Spinal cord (tissue), 9 donors: ENCODE measurements at regions not wholly inside any gene's neighbourhood (a gene's known extent, or its start where the extent isn't known, plus 50 kb on each side); places are given as distances from the start of the nearest gene placed in this dataset.
"Not testable (repeated sequence)": the region's sequence is repeated elsewhere in the genome, so short reads cannot be mapped to it uniquely, and the experiment has no call there.

Experiments
- DNase-seq, 6 donors: peaks; one replicate each; pipeline versions ENCODE4 v3.0.0 to v3.0.0-alpha.2; 2013 to 2015; ENCODE audit warnings: low spot score in 6 of 6, low read depth in 4 of 6
- H3K27ac ChIP-seq: one replicate; pipeline ENCODE4 v1.5.1; 2013; ENCODE audit warnings: low read depth, low read length, control low read depth
- H3K27me3 ChIP-seq: one replicate; pipeline ENCODE4 v1.6.1; 2013; ENCODE audit warnings: low read length; ENCODE audit not compliant: control insufficient read depth, insufficient read depth
- H3K36me3 ChIP-seq: one replicate; pipeline ENCODE4 v1.6.1; 2013; ENCODE audit warnings: low read length; ENCODE audit not compliant: control insufficient read depth, insufficient read depth
- H3K4me1 ChIP-seq: one replicate; pipeline ENCODE4 v1.6.1; 2013; ENCODE audit warnings: low read length; ENCODE audit not compliant: control insufficient read depth, insufficient read depth
- H3K4me3 ChIP-seq: one replicate; pipeline ENCODE4 v1.5.1; 2013; ENCODE audit warnings: low read depth, low read length, control low read depth
- H3K9me3 ChIP-seq: one replicate; pipeline ENCODE4 v1.6.1; 2013; ENCODE audit warnings: low read length; ENCODE audit not compliant: control insufficient read depth, insufficient read depth
- WGBS: methylation state at CpG from one replicate; pipeline ENCODE4 v1.1.5; 2013; ENCODE audit warnings: missing lambda C conversion rate; ENCODE audit not compliant: insufficient coverage; 5-methylcytosine and 5-hydroxymethylcytosine counted together
- donor health status: healthy.

DNA sequence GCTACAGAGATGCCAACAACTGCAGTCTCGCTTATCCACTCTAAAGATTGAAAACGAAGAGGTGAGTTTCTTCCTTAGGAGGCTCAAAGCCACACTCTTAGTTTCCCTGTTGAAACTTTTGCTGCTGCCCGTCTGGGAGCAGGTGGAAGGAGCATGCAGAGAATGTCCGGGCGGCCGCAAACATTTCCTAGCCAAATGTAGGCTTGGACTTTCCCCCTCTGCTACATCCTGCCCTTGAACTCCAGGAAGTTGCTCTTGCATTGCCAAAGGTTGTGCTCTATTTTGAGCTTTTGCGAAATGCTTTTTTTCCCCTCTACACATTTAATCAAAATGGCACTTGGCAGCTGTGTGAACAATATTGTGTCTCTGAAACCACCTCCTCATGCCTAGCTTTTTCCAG is 95.3 kb upstream of the FAM72C start:
- not testable (repeated sequence) for DNase-seq, H3K4me1 ChIP-seq, H3K36me3 ChIP-seq, H3K4me3 ChIP-seq, H3K27me3 ChIP-seq, H3K9me3 ChIP-seq, H3K27ac ChIP-seq
- WGBS = no CpG with 5 or more reads among the region's 7 CpGs

- WGBS = no CpG with 5 or more reads among the region's 10 CpGs
- H3K4me1 ChIP-seq, H3K36me3 ChIP-seq, DNase-seq, H3K9me3 ChIP-seq, H3K27me3 ChIP-seq, H3K27ac ChIP-seq, H3K4me3 ChIP-seq: not testable (repeated sequence)
Observed at GRCh38 chr1:144066071-144066813, 94.5 kb upstream of the FAM72C start.

DNA sequence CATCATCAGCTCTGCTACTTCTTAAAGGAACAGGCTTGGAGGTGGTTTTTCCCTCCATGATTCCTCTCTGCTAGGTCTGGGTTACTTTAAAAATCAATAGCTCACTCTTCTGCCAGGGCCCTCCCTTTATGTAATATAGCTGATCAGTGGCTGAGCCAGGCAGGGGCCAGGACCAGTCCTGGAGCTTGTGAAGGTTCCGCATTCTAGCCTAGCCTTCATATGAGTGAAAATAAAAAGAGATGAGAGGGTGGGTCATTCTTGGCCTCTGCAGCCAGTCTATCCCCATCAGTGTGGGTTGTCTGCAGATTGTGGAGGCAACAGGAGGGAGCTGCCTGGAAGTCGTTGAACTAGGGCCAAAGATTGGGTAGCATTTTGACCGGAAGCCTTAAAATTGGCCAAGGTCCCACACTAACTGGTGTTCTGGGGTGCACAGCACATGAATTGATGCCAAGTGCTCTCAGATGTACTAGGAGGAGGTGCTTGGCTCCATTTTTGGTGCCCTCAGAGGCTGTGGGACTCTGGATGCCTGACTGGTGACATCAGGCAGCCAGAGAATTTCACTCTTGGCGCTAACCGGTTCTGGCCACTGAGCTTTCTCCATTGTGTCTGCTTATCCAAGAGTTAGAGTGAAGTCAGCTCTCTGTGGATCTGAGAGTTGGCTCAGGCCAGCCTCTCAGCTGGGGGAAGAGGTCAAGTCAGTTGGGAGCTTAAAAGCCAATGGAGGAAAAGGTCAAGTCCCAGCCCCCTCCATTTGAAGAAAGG is 93.7 kb upstream of the FAM72C start:
- not testable (repeated sequence) for H3K36me3 ChIP-seq, H3K27me3 ChIP-seq, DNase-seq, H3K27ac ChIP-seq, H3K4me1 ChIP-seq, H3K4me3 ChIP-seq, H3K9me3 ChIP-seq
- WGBS = no CpG with 5 or more reads among the region's 5 CpGs

DNA sequence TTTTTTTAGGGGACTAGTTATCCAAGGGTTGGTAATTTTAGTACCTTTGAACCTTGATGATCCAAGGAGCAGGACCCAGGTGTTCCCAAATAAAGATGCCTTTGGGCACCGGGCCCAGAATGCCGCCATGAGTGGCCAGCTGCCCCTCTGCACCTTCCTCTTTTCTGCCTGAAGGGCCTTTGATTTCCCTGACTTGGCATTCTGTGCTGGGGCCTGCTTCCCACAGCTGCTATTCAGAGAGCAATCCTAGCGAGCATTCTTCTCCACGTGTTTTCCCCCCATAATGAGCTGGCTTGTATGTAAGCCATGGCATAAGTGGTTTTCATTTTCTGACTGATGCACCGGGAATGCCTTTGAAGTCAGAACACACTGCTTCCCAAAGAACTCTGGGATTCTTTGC is 77.6 kb upstream of the FAM72C start:
- no CpG with 5 or more reads among the region's 5 CpGs for WGBS
- H3K9me3 ChIP-seq, H3K4me3 ChIP-seq, H3K36me3 ChIP-seq, DNase-seq, H3K27ac ChIP-seq, H3K27me3 ChIP-seq, H3K4me1 ChIP-seq: not testable (repeated sequence)

DNA sequence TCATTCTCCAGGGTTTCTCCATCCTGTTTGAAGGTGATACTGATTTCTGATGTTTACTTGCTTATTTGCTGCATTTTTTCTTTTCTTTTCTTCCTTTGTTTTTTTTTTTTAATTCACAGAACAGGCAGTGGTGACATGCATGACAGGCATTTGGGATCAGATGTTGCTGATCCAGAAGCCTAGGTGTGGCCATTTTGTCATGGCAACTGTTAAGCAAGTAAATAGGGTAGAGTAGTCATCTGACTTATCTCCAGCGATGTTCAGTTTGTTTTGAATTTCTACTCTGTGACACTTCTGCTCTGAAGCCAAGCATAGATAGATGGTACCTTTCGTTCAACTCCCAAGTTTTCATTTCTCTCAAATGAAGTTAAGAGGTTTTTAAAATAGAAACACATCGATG is 74.9 kb upstream of the FAM72C start:
- H3K36me3 ChIP-seq, H3K9me3 ChIP-seq, H3K4me1 ChIP-seq, H3K4me3 ChIP-seq, DNase-seq, H3K27ac ChIP-seq, H3K27me3 ChIP-seq: not testable (repeated sequence)
- WGBS = no CpG with 5 or more reads among the region's 3 CpGs

DNA sequence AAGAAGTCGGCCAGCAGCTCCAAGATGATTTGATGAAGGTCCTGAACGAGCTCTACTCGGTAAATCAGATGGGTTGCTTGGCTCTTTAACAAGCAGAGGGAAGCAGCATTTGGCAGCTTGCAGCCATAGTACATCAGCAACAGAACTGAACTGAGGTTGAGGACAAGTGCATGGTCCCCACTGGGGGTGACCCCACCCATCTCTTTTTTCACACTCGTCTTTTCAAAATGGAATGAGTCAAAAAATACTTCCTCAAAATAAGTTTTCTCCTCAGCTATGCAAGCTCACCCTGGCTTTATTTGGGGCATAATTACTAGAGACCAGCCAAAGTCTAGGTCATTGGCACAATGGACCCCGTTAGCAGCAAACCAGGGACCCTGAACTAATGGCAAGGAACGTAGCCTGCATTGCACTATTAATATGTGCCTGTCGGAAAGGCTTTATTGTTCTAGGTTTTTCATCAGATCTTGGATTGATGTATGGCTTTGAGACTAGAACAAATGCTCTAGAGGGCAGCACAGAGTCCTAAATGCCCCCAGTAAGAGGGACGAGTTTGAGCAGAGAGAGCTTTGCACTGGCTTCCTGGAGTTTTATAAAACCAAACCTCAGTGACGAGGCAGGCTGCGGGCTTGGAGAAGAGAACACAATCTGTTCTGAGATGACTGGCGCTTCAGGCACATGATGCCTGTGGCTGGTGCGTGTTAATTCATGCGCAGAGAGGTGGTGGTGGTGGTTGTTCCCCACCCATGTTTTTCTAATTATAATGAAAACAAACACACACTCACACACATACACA is 74.2 kb upstream of the FAM72C start:
- peak in 1 of 6 donors; percentile 8 for DNase-seq
- 0% methylated on average over 1 of the region's 13 CpGs for WGBS
- not testable (repeated sequence) for H3K36me3 ChIP-seq, H3K9me3 ChIP-seq, H3K4me1 ChIP-seq, H3K4me3 ChIP-seq, H3K27ac ChIP-seq, H3K27me3 ChIP-seq

DNA sequence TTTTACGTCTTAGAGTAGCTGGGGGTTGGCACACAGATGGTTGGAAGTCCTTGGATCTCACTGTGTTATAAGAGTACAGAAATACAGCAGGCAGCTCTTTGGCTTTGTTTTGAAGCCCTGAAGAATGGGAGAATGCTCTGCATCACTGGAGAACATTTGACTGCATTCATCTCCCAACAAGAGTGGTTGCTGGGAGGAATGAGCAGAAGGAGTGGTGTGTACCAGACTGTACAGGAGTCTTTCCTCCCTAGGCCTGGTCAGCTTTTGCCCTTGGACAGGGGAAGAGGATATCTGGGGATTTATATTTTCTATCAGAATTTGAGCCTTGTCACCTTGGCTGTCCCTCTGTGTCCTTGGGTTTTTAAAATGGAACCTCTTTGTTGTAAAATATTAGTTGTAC is 70.5 kb upstream of the FAM72C start:
- not testable (repeated sequence) for H3K27me3 ChIP-seq, H3K36me3 ChIP-seq, H3K27ac ChIP-seq, H3K4me3 ChIP-seq, DNase-seq, H3K4me1 ChIP-seq, H3K9me3 ChIP-seq
- WGBS = no CpG with 5 or more reads among the region's 1 CpG

DNA sequence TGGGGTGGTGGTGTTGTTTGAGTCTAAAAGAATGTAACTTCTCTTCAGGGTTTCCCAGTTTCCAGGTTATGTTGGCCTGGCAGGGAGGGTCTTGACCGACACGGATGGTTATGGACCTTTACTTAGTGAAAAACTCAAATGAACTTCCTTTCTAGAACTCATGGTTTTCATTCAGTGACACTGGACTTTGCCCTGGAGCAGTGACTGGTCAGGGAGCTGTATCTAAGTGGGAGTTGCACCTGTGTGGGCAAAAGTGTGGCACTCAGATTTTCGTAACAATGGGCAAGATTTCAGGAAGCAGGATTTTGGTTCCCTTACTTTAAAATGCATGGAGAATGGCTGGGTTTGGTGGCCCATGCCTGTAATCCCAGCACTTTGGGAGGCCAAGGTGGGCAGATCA is 68.5 kb upstream of the FAM72C start:
- H3K36me3 ChIP-seq, H3K4me3 ChIP-seq, H3K4me1 ChIP-seq, H3K27ac ChIP-seq, H3K9me3 ChIP-seq, H3K27me3 ChIP-seq, DNase-seq: not testable (repeated sequence)
- no CpG with 5 or more reads among the region's 3 CpGs for WGBS

DNA sequence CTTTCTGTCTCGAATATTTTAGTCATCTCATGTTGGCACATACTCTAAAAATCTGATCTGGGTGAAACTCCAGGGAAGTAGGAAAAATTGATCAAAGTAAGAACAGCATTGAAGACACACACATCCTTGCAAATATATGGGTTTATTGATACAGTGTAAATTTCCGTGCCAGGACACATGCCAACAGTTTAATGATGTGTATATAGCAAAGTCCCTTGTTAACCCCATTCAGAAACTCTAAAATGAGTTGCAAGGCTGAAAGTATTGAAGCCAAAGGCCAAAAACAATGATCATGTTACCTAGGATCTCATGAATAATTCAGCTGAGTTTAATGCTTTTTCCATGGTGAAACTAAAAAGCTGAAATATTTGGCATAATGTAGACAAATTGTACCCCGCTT is 62.3 kb upstream of the FAM72C start:
- not testable (repeated sequence) for H3K27me3 ChIP-seq, H3K4me1 ChIP-seq, H3K36me3 ChIP-seq, H3K4me3 ChIP-seq, H3K27ac ChIP-seq, DNase-seq, H3K9me3 ChIP-seq
- WGBS = no CpG with 5 or more reads among the region's 3 CpGs
